DND-41 (cell line): ENCODE measurements at regions not wholly inside any gene's neighbourhood (a gene's known extent, or its start where the extent isn't known, plus 50 kb on each side); places are given as distances from the start of the nearest gene placed in this dataset.

ENCODE experiments used
- EZH2 ChIP-seq: IDR thresholded peaks from 3 replicates; pipeline ENCODE4 v1.6.1; 2012; ENCODE audit warnings: borderline replicate concordance, low read depth, mild to moderate bottlenecking, moderate library complexity, low read length, inconsistent platforms; ENCODE audit not compliant: severe bottlenecking
- TF ChIP-seq, protein P1 (sequence below): IDR thresholded peaks from 2 replicates; pipeline ENCODE4 v1.5.1; 2012; ENCODE audit warnings: borderline replicate concordance, low read length, moderate library complexity, mild to moderate bottlenecking; ENCODE audit not compliant: poor library complexity, severe bottlenecking; ENCODE audit errors: extremely low read depth

DNA sequence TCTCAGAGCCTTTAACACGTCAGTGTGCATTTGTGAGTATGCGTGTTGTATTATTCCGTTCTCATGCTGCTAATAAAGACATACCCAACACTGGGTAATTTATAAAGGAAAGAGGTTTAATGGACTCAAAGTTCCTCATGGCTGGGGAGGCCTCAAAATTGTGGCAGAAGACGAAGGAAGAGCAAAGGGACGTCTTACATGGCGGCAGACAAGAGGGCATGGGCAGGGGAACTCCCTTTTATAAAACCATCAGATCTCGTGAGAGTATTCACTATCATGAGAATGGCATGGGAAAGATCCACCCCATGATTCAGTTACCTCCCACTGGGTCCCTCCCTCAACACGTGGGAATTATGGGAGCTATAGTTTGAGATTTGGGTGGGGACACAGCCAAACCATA is 285.0 kb downstream of the PBX3 start:
- TF ChIP-seq, protein P1, sequence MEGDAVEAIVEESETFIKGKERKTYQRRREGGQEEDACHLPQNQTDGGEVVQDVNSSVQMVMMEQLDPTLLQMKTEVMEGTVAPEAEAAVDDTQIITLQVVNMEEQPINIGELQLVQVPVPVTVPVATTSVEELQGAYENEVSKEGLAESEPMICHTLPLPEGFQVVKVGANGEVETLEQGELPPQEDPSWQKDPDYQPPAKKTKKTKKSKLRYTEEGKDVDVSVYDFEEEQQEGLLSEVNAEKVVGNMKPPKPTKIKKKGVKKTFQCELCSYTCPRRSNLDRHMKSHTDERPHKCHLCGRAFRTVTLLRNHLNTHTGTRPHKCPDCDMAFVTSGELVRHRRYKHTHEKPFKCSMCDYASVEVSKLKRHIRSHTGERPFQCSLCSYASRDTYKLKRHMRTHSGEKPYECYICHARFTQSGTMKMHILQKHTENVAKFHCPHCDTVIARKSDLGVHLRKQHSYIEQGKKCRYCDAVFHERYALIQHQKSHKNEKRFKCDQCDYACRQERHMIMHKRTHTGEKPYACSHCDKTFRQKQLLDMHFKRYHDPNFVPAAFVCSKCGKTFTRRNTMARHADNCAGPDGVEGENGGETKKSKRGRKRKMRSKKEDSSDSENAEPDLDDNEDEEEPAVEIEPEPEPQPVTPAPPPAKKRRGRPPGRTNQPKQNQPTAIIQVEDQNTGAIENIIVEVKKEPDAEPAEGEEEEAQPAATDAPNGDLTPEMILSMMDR: no peak
- TF ChIP-seq EZH2: no peak
